ENCODE measurements at regions not wholly inside any gene's neighbourhood (a gene's known extent, or its start where the extent isn't known, plus 50 kb on each side); places are given as distances from the start of the nearest gene placed in this dataset.

DNA sequence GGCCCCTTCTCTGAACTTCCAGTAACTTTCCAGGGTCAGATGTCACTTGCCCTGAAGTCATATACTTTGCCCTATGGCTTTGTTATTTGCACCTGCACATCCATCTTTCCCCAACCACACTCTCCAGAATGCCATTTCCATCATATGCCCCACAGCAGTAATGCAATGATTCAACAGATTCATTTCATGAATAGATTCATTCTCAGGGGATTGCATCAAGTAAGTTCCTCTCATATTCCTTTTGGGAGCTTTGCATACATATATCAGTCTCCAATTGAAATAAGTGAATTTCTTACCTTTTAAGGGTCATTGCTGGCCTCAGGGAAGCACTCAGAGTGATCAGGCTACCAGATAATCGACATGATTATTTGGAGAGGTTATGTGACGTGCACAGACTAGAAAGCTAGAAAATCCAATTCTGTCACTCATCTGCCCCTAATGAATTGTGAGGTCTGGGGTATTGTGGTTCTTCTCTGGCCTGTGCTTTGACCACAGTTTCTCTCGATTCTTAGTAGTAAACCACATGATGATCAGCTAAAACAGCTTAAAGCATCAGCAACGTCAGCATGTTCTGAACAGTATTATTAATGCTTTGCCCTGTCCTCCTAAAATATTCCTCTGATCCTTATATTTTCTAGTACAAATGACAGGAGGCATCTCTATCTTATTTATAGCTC is 179.9 kb downstream of the ATPSCKMT start:
- TF ChIP-seq CTCF (optimal IDR thresholded peaks at IDR 0.05 in 1 of 3, IDR thresholded peaks at IDR 0.05 in 1 of 3, conservative IDR thresholded peaks at IDR 0.05 in 1 of 3; ENCODE audit: extremely low read depth in 1 of 3, insufficient read depth in 2 of 3, low read length in 3 of 3) (no peak), EZH2 (IDR thresholded peaks at IDR 0.05; ENCODE audit: low read length) (no peak)
